GM20000 (cell line): ENCODE measurements at regions not wholly inside any gene's neighbourhood (a gene's known extent, or its start where the extent isn't known, plus 50 kb on each side); places are given as distances from the start of the nearest gene placed in this dataset.

ENCODE experiments used
- DNase-seq: peaks from one replicate; pipeline ENCODE4 v3.0.0; 2012; ENCODE audit warnings: low spot score
- CTCF ChIP-seq: IDR thresholded peaks from 2 replicates; pipeline ENCODE4 v1.5.1; 2012; ENCODE audit warnings: mild to moderate bottlenecking, control low read depth; ENCODE audit errors: extremely low read depth, missing control alignments

GRCh38 chr1:29679828-29680558 lies 443.7 kb downstream of the PTPRU start:
- TF ChIP-seq CTCF, result no peak
- DNase-seq, result no peak

GRCh38 chr1:29679316-29679715 lies 443.0 kb downstream of the PTPRU start:
- no peak for DNase-seq
- no peak for TF ChIP-seq CTCF

- TF ChIP-seq CTCF, result no peak
- DNase-seq, result no peak
Observed at GRCh38 chr1:29677028-29678024, 441.0 kb downstream of the PTPRU start.

- DNase-seq, result no peak
- no peak for TF ChIP-seq CTCF
Observed at GRCh38 chr1:29676496-29676895, 440.2 kb downstream of the PTPRU start.

- no peak for TF ChIP-seq CTCF
- no peak for DNase-seq
Observed at GRCh38 chr1:29675481-29676263, 439.4 kb downstream of the PTPRU start.

GRCh38 chr1:29674627-29675326 lies 438.5 kb downstream of the PTPRU start:
- TF ChIP-seq CTCF, result no peak
- no peak for DNase-seq
